Chondrocyte (in vitro differentiated cells): ENCODE measurements at regions not wholly inside any gene's neighbourhood (a gene's known extent, or its start where the extent isn't known, plus 50 kb on each side); places are given as distances from the start of the nearest gene placed in this dataset.

Source experiments
- DNase-seq: peaks from one replicate; pipeline ENCODE4 v3.0.0; 2021; ENCODE audit warnings: mixed read lengths, low spot score
- H3K27ac Mint-ChIP-seq: one replicate; pipeline ENCODE4 v1.8.0; 2021; ENCODE audit warnings: mild to moderate bottlenecking, moderate library complexity, mixed read lengths; ENCODE audit not compliant: unreplicated experiment
- H3K27me3 Mint-ChIP-seq: 2 replicates; pipeline ENCODE4 v1.8.0; 2021; ENCODE audit warnings: low read depth, mixed read lengths
- H3K36me3 Mint-ChIP-seq: 2 replicates; pipeline ENCODE4 v1.8.0; 2021; ENCODE audit warnings: low read depth, mixed read lengths
- H3K4me1 Mint-ChIP-seq: 2 replicates; pipeline ENCODE4 v1.8.0; 2021; ENCODE audit warnings: low read depth, mild to moderate bottlenecking, mixed read lengths
- H3K4me3 Mint-ChIP-seq: one replicate; pipeline ENCODE4 v1.8.0; 2021; ENCODE audit warnings: mild to moderate bottlenecking, moderate library complexity, mixed read lengths; ENCODE audit not compliant: unreplicated experiment
- H3K9me3 Mint-ChIP-seq: 2 replicates; pipeline ENCODE4 v1.8.0; 2021; ENCODE audit warnings: low read depth, mixed read lengths
- CTCF ChIP-seq: fragments of 200-600 bp; sonication (generic); IDR thresholded peaks from 2 replicates; pipeline ENCODE4 v1.5.0; 2021; ENCODE audit warnings: antibody characterized with exemption, mild to moderate bottlenecking, moderate library complexity

- no peak for TF ChIP-seq CTCF
- H3K27ac Mint-ChIP-seq: no peak overlapping the region
- no peak for DNase-seq
- H3K27me3 Mint-ChIP-seq: peaks cover 45% of the 10 kb centered on the region
- no peaks in the 10 kb centered on the region for H3K36me3 Mint-ChIP-seq
- H3K9me3 Mint-ChIP-seq: no peaks in the 10 kb centered on the region
- no peak overlapping the region for H3K4me3 Mint-ChIP-seq
- H3K4me1 Mint-ChIP-seq: peaks cover 9% of the 10 kb centered on the region
Observed at GRCh38 chr3:182686033-182686886, 107.0 kb upstream of the ATP11B start.

- no peak overlapping the region for H3K4me3 Mint-ChIP-seq
- no peak for DNase-seq
- TF ChIP-seq CTCF: no peak
- H3K4me1 Mint-ChIP-seq: no peaks in the 10 kb centered on the region
- no peak overlapping the region for H3K27ac Mint-ChIP-seq
- peaks cover 35% of the 10 kb centered on the region for H3K27me3 Mint-ChIP-seq
- H3K9me3 Mint-ChIP-seq: no peaks in the 10 kb centered on the region
- no peaks in the 10 kb centered on the region for H3K36me3 Mint-ChIP-seq
Observed at GRCh38 chr3:182690172-182690571, 103.1 kb upstream of the ATP11B start.

- Mint-ChIP-seq H3K27ac (no peak overlapping the region), H3K27me3 (peaks cover 18% of the 10 kb centered on the region), H3K4me1 (no peaks in the 10 kb centered on the region), H3K4me3 (no peak overlapping the region), H3K9me3 (no peaks in the 10 kb centered on the region), H3K36me3 (no peaks in the 10 kb centered on the region)
- no peak for DNase-seq
- TF ChIP-seq CTCF: no peak
Observed at GRCh38 chr3:182692021-182692420, 101.3 kb upstream of the ATP11B start.

- Mint-ChIP-seq H3K27ac (no peak overlapping the region), H3K9me3 (no peaks in the 10 kb centered on the region), H3K27me3 (peaks cover 13% of the 10 kb centered on the region), H3K4me3 (no peak overlapping the region), H3K4me1 (no peaks in the 10 kb centered on the region), H3K36me3 (no peaks in the 10 kb centered on the region)
- DNase-seq: no peak
- no peak for TF ChIP-seq CTCF
Observed at GRCh38 chr3:182692695-182693094, 100.6 kb upstream of the ATP11B start.

- peaks cover 7% of the 10 kb centered on the region for H3K27me3 Mint-ChIP-seq
- no peak overlapping the region for H3K27ac Mint-ChIP-seq
- H3K4me1 Mint-ChIP-seq: no peaks in the 10 kb centered on the region
- no peak overlapping the region for H3K4me3 Mint-ChIP-seq
- no peaks in the 10 kb centered on the region for H3K9me3 Mint-ChIP-seq
- no peak for DNase-seq
- no peak for TF ChIP-seq CTCF
- H3K36me3 Mint-ChIP-seq: no peaks in the 10 kb centered on the region
Observed at GRCh38 chr3:182693723-182694122, 99.6 kb upstream of the ATP11B start.
